GM19023 (cell line): ENCODE measurements at regions not wholly inside any gene's neighbourhood (a gene's known extent, or its start where the extent isn't known, plus 50 kb on each side); places are given as distances from the start of the nearest gene placed in this dataset.

Source experiments
- ATAC-seq: cut with Tn5 transposase; IDR thresholded peaks from one replicate; pipeline ENCODE4 v1.9.1; 2021; ENCODE audit warnings: mild to moderate bottlenecking, moderate library complexity; ENCODE audit not compliant: unreplicated experiment

- ATAC-seq = no peak
These were observed 199.7 kb upstream of the MAMLD1 start for GRCh38 chrX:150163221-150163930.

GRCh38 chrX:150163956-150164726, 199.0 kb upstream of the MAMLD1 start:
- ATAC-seq = no peak

GRCh38 chrX:150164971-150165600, 198.0 kb upstream of the MAMLD1 start:
- ATAC-seq = no peak

- no peak for ATAC-seq
These were observed 197.1 kb upstream of the MAMLD1 start for GRCh38 chrX:150165776-150166610.

GRCh38 chrX:150167482-150168324, 195.4 kb upstream of the MAMLD1 start:
- ATAC-seq = no peak

GRCh38 chrX:150182161-150182560, 181.0 kb upstream of the MAMLD1 start:
- ATAC-seq = no peak

GRCh38 chrX:150184491-150184890, 178.6 kb upstream of the MAMLD1 start:
- no peak for ATAC-seq

GRCh38 chrX:150185766-150186165, 177.4 kb upstream of the MAMLD1 start:
- ATAC-seq = no peak

GRCh38 chrX:150192816-150193215, 170.3 kb upstream of the MAMLD1 start:
- ATAC-seq = no peak

- no peak for ATAC-seq
These were observed 166.8 kb upstream of the MAMLD1 start for GRCh38 chrX:150196285-150196684.

GRCh38 chrX:150197388-150197787, 165.7 kb upstream of the MAMLD1 start:
- ATAC-seq = no peak

- no peak for ATAC-seq
These were observed 164.3 kb upstream of the MAMLD1 start for GRCh38 chrX:150198776-150199175.

GRCh38 chrX:150199181-150199580, 163.9 kb upstream of the MAMLD1 start:
- no peak for ATAC-seq

GRCh38 chrX:150199803-150200202, 163.3 kb upstream of the MAMLD1 start:
- ATAC-seq = no peak

- ATAC-seq = no peak
These were observed 162.8 kb upstream of the MAMLD1 start for GRCh38 chrX:150200361-150200760.

GRCh38 chrX:150200820-150201287, 162.3 kb upstream of the MAMLD1 start:
- peak; percentile 95 for ATAC-seq

GRCh38 chrX:150201391-150201790, 161.7 kb upstream of the MAMLD1 start:
- no peak for ATAC-seq

GRCh38 chrX:150201841-150202240, 161.3 kb upstream of the MAMLD1 start:
- no peak for ATAC-seq

- ATAC-seq = no peak
These were observed 160.4 kb upstream of the MAMLD1 start for GRCh38 chrX:150202641-150203247.

GRCh38 chrX:150203248-150203645, 159.9 kb upstream of the MAMLD1 start:
- ATAC-seq = no peak
